ENCODE measurements at regions not wholly inside any gene's neighbourhood (a gene's known extent, or its start where the extent isn't known, plus 50 kb on each side); places are given as distances from the start of the nearest gene placed in this dataset.
"Not testable (repeated sequence)": the region's sequence is repeated elsewhere in the genome, so short reads cannot be mapped to it uniquely, and the experiment has no call there.

GRCh38 chr5:92011845-92012244 is 628.7 kb upstream of the ARRDC3 start:
- DNase-seq (ENCODE audit: low spot score); intact Hi-C loops (cut with DNase I): not testable (repeated sequence)

- no peak for DNase-seq (ENCODE audit: low spot score)
- intact Hi-C loops (cut with DNase I) = no loop called here
Measured at GRCh38 chr5:92003806-92004205, 620.7 kb upstream of the ARRDC3 start.

- intact Hi-C loops (cut with DNase I) = no loop called here
- DNase-seq (ENCODE audit: low spot score) = no peak
Measured at GRCh38 chr5:92002721-92003274, 619.7 kb upstream of the ARRDC3 start.

GRCh38 chr5:91998774-91999173 is 615.7 kb upstream of the ARRDC3 start:
- no peak for DNase-seq (ENCODE audit: low spot score)
- intact Hi-C loops (cut with DNase I) = no loop called here

- DNase-seq (ENCODE audit: low spot score) = no peak
- intact Hi-C loops (cut with DNase I) = no loop called here
Measured at GRCh38 chr5:91983869-91984268, 600.8 kb upstream of the ARRDC3 start.

GRCh38 chr5:91978221-91978882 is 595.2 kb upstream of the ARRDC3 start:
- no peak for DNase-seq (ENCODE audit: low spot score)
- intact Hi-C loops (cut with DNase I) = no loop called here

- no peak for DNase-seq (ENCODE audit: low spot score)
- intact Hi-C loops (cut with DNase I) = no loop called here
Measured at GRCh38 chr5:91977579-91977978, 594.5 kb upstream of the ARRDC3 start.

GRCh38 chr5:91976451-91976850 is 593.3 kb upstream of the ARRDC3 start:
- intact Hi-C loops (cut with DNase I) = no loop called here
- no peak for DNase-seq (ENCODE audit: low spot score)

- DNase-seq (ENCODE audit: low spot score) = no peak
- intact Hi-C loops (cut with DNase I) = no loop called here
Measured at GRCh38 chr5:91963166-91963565, 580.0 kb upstream of the ARRDC3 start.

GRCh38 chr5:91957666-91958065 is 574.5 kb upstream of the ARRDC3 start:
- DNase-seq (ENCODE audit: low spot score) = no peak
- intact Hi-C loops (cut with DNase I) = no loop called here

GRCh38 chr5:91956738-91957137 is 573.6 kb upstream of the ARRDC3 start:
- intact Hi-C loops (cut with DNase I) = no loop called here
- no peak for DNase-seq (ENCODE audit: low spot score)

- intact Hi-C loops (cut with DNase I) = no loop called here
- peak; percentile 74 for DNase-seq (ENCODE audit: low spot score)
Measured at GRCh38 chr5:91955610-91956009, 572.5 kb upstream of the ARRDC3 start.

GRCh38 chr5:91954136-91954535 is 571.0 kb upstream of the ARRDC3 start:
- no peak for DNase-seq (ENCODE audit: low spot score)
- intact Hi-C loops (cut with DNase I) = no loop called here

- intact Hi-C loops (cut with DNase I) = no loop called here
- no peak for DNase-seq (ENCODE audit: low spot score)
Measured at GRCh38 chr5:91950328-91950727, 567.2 kb upstream of the ARRDC3 start.

GRCh38 chr5:91946870-91947269 is 563.8 kb upstream of the ARRDC3 start:
- DNase-seq (ENCODE audit: low spot score) = no peak
- intact Hi-C loops (cut with DNase I) = no loop called here

GRCh38 chr5:91941588-91941987 is 558.5 kb upstream of the ARRDC3 start:
- intact Hi-C loops (cut with DNase I) = no loop called here
- no peak for DNase-seq (ENCODE audit: low spot score)

- intact Hi-C loops (cut with DNase I) = no loop called here
- no peak for DNase-seq (ENCODE audit: low spot score)
Measured at GRCh38 chr5:91938441-91938840, 555.3 kb upstream of the ARRDC3 start.

- intact Hi-C loops (cut with DNase I) = no loop called here
Measured at GRCh38 chr5:91937121-91937520, 554.0 kb upstream of the ARRDC3 start.

GRCh38 chr5:91929522-91929817 is 546.4 kb upstream of the ARRDC3 start:
- DNase-seq (ENCODE audit: low spot score) = no peak
- intact Hi-C loops (cut with DNase I) = loop anchor here (5.0 kb wide), 1 partner anchor 293 kb away; no protein-coding TSS in a partner anchor

More at GRCh38 chr5:91937121-91937520, 554.0 kb upstream of the ARRDC3 start:
- no peak for DNase-seq (ENCODE audit: low spot score)

- no peak for DNase-seq (ENCODE audit: low spot score)
- intact Hi-C loops (cut with DNase I) = loop anchor here (5.0 kb wide), 1 partner anchor 293 kb away; no protein-coding TSS in a partner anchor
Measured at GRCh38 chr5:91928754-91929521, 545.8 kb upstream of the ARRDC3 start.

GRCh38 chr5:91927439-91927838 is 544.3 kb upstream of the ARRDC3 start:
- intact Hi-C loops (cut with DNase I) = loop anchor here (5.0 kb wide), 1 partner anchor 295 kb away; no protein-coding TSS in a partner anchor
- no peak for DNase-seq (ENCODE audit: low spot score)
